HEK293T (cell line): ENCODE measurements at regions not wholly inside any gene's neighbourhood (a gene's known extent, or its start where the extent isn't known, plus 50 kb on each side); places are given as distances from the start of the nearest gene placed in this dataset.

Source experiments
- CTCF ChIA-PET: fragments of 350-600 bp; formaldehyde crosslinking; extraction: SDS; loops from one replicate; lab custom pipeline; 2021; ENCODE audit warnings: antibody characterized with exemption, inconsistent platforms; lab: Yijun Ruan, JAX
- POLR2A ChIA-PET: fragments of 350-600 bp; formaldehyde crosslinking; extraction: SDS; loops from one replicate; lab custom pipeline; 2020; ENCODE audit warnings: antibody characterized with exemption, inconsistent platforms; lab: Yijun Ruan, JAX
- DNase-seq: peaks from one replicate; pipeline ENCODE4 v3.0.0; 2012; ENCODE audit warnings: mixed read lengths; ENCODE audit errors: extremely low spot score
- ARNT ChIP-seq: fragments of 450-650 bp; IDR thresholded peaks from 2 replicates; pipeline ENCODE4 v1.6.1; 2017; ENCODE audit warnings: mild to moderate bottlenecking
- BHLHE40 ChIP-seq: fragments of 450-650 bp; IDR thresholded peaks from 2 replicates; pipeline ENCODE4 v1.6.1; 2016; ENCODE audit warnings: mild to moderate bottlenecking, moderate library complexity, borderline replicate concordance
- CTBP1 ChIP-seq: fragments of 450-650 bp; IDR thresholded peaks from 2 replicates; pipeline ENCODE4 v1.6.1; 2016; ENCODE audit warnings: borderline replicate concordance
- ELF4 ChIP-seq: fragments of 450-650 bp; IDR thresholded peaks from 2 replicates; pipeline ENCODE4 v1.6.1; 2017; ENCODE audit warnings: antibody characterized with exemption
- FOXA1 ChIP-seq: fragments of 450-650 bp; IDR thresholded peaks from 2 replicates; pipeline ENCODE4 v1.6.1; 2016; ENCODE audit warnings: mild to moderate bottlenecking
- FOXK2 ChIP-seq: fragments of 450-650 bp; IDR thresholded peaks from 2 replicates; pipeline ENCODE4 v1.6.1; 2016; ENCODE audit warnings: mild to moderate bottlenecking
- FOXM1 ChIP-seq: fragments of 450-650 bp; IDR thresholded peaks from 2 replicates; pipeline ENCODE4 v1.6.1; 2017; ENCODE audit warnings: mild to moderate bottlenecking, borderline replicate concordance
- HDGF ChIP-seq: fragments of 450-650 bp; IDR thresholded peaks from 2 replicates; pipeline ENCODE4 v1.6.1; 2017; ENCODE audit warnings: antibody characterized with exemption, borderline replicate concordance
- L3MBTL2 ChIP-seq: fragments of 450-650 bp; conservative IDR thresholded peaks from 2 replicates; pipeline ENCODE4 v1.6.1; 2016; ENCODE audit warnings: mild to moderate bottlenecking
- LEF1 ChIP-seq: fragments of 450-650 bp; IDR thresholded peaks from 2 replicates; pipeline ENCODE4 v1.6.1; 2017; ENCODE audit warnings: mild to moderate bottlenecking, borderline replicate concordance
- NFRKB ChIP-seq: fragments of 450-650 bp; IDR thresholded peaks from 2 replicates; pipeline ENCODE4 v1.6.1; 2016; ENCODE audit warnings: mild to moderate bottlenecking, moderate library complexity
- PKNOX1 ChIP-seq: fragments of 450-650 bp; IDR thresholded peaks from 2 replicates; pipeline ENCODE4 v1.6.1; 2016
- SP1 ChIP-seq: fragments of 450-650 bp; IDR thresholded peaks from 2 replicates; pipeline ENCODE4 v1.6.1; 2017
- SUZ12 ChIP-seq: fragments of 450-650 bp; IDR thresholded peaks from 2 replicates; pipeline ENCODE4 v1.6.1; 2016; ENCODE audit warnings: mild to moderate bottlenecking
- TARDBP ChIP-seq: fragments of 450-650 bp; IDR thresholded peaks from 2 replicates; pipeline ENCODE4 v1.6.1; 2016
- ZNF384 ChIP-seq: fragments of 450-650 bp; IDR thresholded peaks from 2 replicates; pipeline ENCODE4 v1.6.1; 2016

GRCh38 chr18:47745227-47745626 is 185.2 kb downstream of the SMAD2 start:
- ChIA-PET CTCF (interaction anchor here (0.6 kb wide), 1 partner anchor 347 kb away, joined by 5 read pairs; no protein-coding TSS in a partner anchor), POLR2A (no interaction called here)
- no peak for DNase-seq

GRCh38 chr18:47737956-47738355 is 192.5 kb downstream of the SMAD2 start:
- DNase-seq: no peak
- ChIA-PET CTCF (interaction anchor here (0.6 kb wide), 1 partner anchor 1080 kb away, joined by 3 read pairs; no protein-coding TSS in a partner anchor), POLR2A (no interaction called here)
- no peak for TF ChIP-seq SP1
- no peak for TF ChIP-seq FOXM1
- no peak for TF ChIP-seq SUZ12
- TF ChIP-seq BHLHE40: no peak
- TF ChIP-seq FOXK2: no peak

More at GRCh38 chr18:47745227-47745626, 185.2 kb downstream of the SMAD2 start:
- no peak for TF ChIP-seq ZNF384

- no peak for TF ChIP-seq NFRKB
- no peak for TF ChIP-seq SUZ12
- TF ChIP-seq FOXA1: no peak
- TF ChIP-seq L3MBTL2: no peak
- no peak for TF ChIP-seq PKNOX1
- no peak for DNase-seq
- ChIA-PET POLR2A (no interaction called here), CTCF (interaction anchor here (0.6 kb wide), 1 partner anchor 1079 kb away, joined by 3 read pairs; no protein-coding TSS in a partner anchor)
Measured at GRCh38 chr18:47737198-47737830, 193.1 kb downstream of the SMAD2 start.

- POLR2A ChIA-PET: no interaction called here
- no peak for DNase-seq
- TF ChIP-seq BHLHE40 (no peak), ZNF384 (no peak), PKNOX1 (no peak), SP1 (no peak), NFRKB (no peak), HDGF (no peak), FOXM1 (no peak), ELF4 (no peak), L3MBTL2 (no peak), SUZ12 (no peak), FOXA1 (no peak)
- CTCF ChIA-PET: no interaction called here
Measured at GRCh38 chr18:47736376-47737140, 193.9 kb downstream of the SMAD2 start.

GRCh38 chr18:47735041-47735702 is 195.3 kb downstream of the SMAD2 start:
- ChIA-PET CTCF (no interaction called here), POLR2A (no interaction called here)
- no peak for DNase-seq
- TF ChIP-seq SP1: no peak
- TF ChIP-seq NFRKB: no peak
- no peak for TF ChIP-seq LEF1
- no peak for TF ChIP-seq ZNF384
- TF ChIP-seq CTBP1: no peak
- no peak for TF ChIP-seq BHLHE40
- no peak for TF ChIP-seq TARDBP
- no peak for TF ChIP-seq L3MBTL2
- no peak for TF ChIP-seq ARNT
- TF ChIP-seq HDGF: no peak
- no peak for TF ChIP-seq FOXM1
- TF ChIP-seq SUZ12: no peak
- no peak for TF ChIP-seq ELF4
- TF ChIP-seq FOXK2: no peak
- no peak for TF ChIP-seq FOXA1
- TF ChIP-seq PKNOX1: no peak

GRCh38 chr18:47731276-47731675 is 199.2 kb downstream of the SMAD2 start:
- no peak for TF ChIP-seq ZNF384
- no peak for TF ChIP-seq HDGF
- no peak for TF ChIP-seq ARNT
- no peak for TF ChIP-seq LEF1
- TF ChIP-seq NFRKB: no peak
- no peak for TF ChIP-seq FOXM1
- no peak for TF ChIP-seq PKNOX1
- CTCF ChIA-PET: no interaction called here
- POLR2A ChIA-PET: no interaction called here
- DNase-seq: no peak
